Motor neuron (in vitro differentiated cells): ENCODE measurements at regions not wholly inside any gene's neighbourhood (a gene's known extent, or its start where the extent isn't known, plus 50 kb on each side); places are given as distances from the start of the nearest gene placed in this dataset.
A peak's percentile ranks its signal among the peaks of the same experiment; 100 is the strongest.

ENCODE experiments used
- ATAC-seq, 8 experiments: fragments of 200-7000 bp; cut with Tn5 transposase; replicated peaks in 6 of 8; 2 replicates each; pipeline ENCODE4 v1.8.0; 2021; ENCODE audit warnings: mild to moderate bottlenecking in 8 of 8, moderate library complexity in 8 of 8
- H3K27ac ChIP-seq, 2 donors: fragments of 250-450 bp; sonication (Bioruptor Pico); 2 replicates each; pipeline ENCODE4 v1.9.0; 2021; ENCODE audit warnings: antibody characterized with exemption in 2 of 2, mild to moderate bottlenecking in 2 of 2, moderate library complexity in 1 of 2
- H3K4me1 ChIP-seq, 2 donors: fragments of 250-450 bp; sonication (Bioruptor Pico); replicated peaks in 1 of 2; 2 replicates each; pipeline ENCODE4 v1.6.1; 2021; ENCODE audit warnings: antibody characterized with exemption in 2 of 2, mild to moderate bottlenecking in 2 of 2, moderate library complexity in 1 of 2
- H3K4me3 ChIP-seq, 5 donors: fragments of 250-450 bp; sonication (Bioruptor Pico); 2 replicates each; pipeline ENCODE4 v1.9.0; 2021; ENCODE audit warnings: antibody characterized with exemption in 5 of 5, mild to moderate bottlenecking in 5 of 5, moderate library complexity in 4 of 5
- WGBS, 10 experiments: fragments of 450-650 bp; shearing (Covaris generic); methylation state at CpG; one replicate each; pipeline ENCODE4 v1.0.0; 2022; 5-methylcytosine and 5-hydroxymethylcytosine counted together
- in situ Hi-C, 9 experiments: fragments of 400-800 bp; cut with MboI; loops; one replicate each; pipeline ENCODE4 v1.15.0; 2021; ENCODE audit warnings: low sequenced_read_pairs in 9 of 9, low pct_unique_long_range_greater_than_20kb in 2 of 9; ENCODE audit not compliant: unreplicated experiment in 9 of 9

DNA sequence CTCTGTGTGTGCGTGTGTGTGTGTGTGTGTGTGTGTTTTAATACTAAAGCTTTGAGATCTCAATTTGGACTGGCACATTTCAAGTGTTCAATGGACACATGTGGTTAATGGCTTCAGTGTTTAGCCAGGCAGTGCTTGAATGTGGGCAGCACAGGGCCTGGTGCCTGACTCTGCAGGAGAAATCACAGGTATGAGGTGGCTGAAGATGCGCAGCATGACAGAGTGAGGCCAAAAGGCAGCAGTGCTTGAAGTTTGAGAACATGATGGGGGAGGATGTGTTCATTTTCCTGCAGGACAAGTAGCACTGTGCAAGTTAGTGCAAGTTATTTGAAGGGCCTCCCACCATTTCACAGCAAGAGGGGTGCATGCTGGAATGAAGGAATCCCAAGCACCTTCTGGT, 620.5 kb upstream of the TBL1XR1 start:
- in situ Hi-C loops, result no loop called here
- H3K27ac ChIP-seq, result no peak overlapping the region
- H3K4me1 ChIP-seq, result peaks cover 4 to 7% of the 10 kb centered on the region in 2 donors
- no peak overlapping the region for H3K4me3 ChIP-seq
- 43 to 67% (median 53%) methylated on average over 1 to 2 of the region's 2 CpGs; no CpG with 5 or more reads in 4 of the 10 experiments for WGBS, 10 experiments
- ATAC-seq, result no peak

DNA sequence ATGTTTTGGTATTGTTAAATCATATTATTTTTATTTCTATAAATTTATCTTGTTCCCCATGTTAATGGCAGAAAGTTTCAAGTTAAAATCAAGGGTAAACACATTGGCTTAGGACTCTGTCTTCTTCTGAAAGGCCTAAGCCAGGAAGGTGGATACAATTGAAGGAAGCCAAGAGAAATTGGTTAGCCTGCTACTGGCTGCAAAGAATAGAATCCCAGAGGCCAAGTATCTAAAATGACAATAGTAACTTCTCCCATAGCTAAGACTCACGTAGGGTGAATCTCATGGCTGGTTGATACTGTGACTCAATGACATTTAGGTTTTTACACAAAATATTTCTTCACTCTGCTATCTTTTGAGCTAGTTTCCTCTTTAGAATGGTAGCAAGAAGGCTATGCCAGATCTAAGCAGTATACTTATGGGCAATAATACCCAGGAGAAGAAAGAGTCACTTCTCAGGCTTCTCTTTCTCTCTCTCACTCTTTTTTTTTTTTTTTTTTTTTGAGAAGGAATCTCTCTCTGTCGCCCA, 621.5 kb upstream of the TBL1XR1 start:
- WGBS, 10 experiments, result 80 to 100% (median 100%) methylated on average over 1 to 2 of the region's 2 CpGs; no CpG with 5 or more reads in 2 of the 10 experiments

DNA sequence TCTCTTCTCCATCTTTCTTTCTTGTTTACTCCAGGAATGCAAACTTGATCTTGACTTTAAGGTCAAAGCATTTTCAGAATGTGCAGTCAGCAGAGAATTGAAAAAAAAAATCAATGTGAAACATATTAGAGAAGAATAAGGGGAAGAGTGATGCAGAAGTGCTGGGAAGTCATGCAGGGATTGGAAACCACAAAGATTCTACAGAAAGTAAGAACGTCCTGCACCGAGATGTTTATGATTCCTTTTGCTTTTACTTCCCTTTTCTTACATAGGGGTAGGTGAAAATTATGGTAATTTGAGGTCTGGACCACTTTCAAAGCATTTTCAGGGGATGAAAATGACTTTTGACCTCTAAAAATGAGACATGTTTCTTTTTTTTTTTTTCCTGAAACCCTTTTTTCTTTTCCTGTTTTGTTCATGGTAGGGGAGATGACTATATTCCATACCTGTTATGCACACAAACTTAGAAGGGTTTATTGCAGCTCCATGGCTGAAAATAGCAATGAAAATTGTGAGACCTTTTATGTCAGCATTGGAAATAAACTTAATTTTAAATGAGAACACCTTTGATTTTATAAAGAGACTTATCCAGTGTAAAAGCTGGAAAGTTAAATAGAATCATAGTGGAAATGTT, 623.5 kb upstream of the TBL1XR1 start:
- no peak overlapping the region for H3K4me3 ChIP-seq
- in situ Hi-C loops, result no loop called here
- ATAC-seq, result no peak
- WGBS, 10 experiments, result 17 to 100% (median 70%) methylated on average over 1 to 2 of the region's 2 CpGs
- peaks cover 27% of the 10 kb centered on the region in 2 donors for H3K4me1 ChIP-seq
- H3K27ac ChIP-seq, result no peak overlapping the region

More for the DNA sequence above, 621.5 kb upstream of the TBL1XR1 start:
- H3K4me3 ChIP-seq, result no peak overlapping the region
- H3K27ac ChIP-seq, result no peak overlapping the region
- ATAC-seq, result no peak
- peaks cover 11 to 14% of the 10 kb centered on the region in 2 donors for H3K4me1 ChIP-seq
- in situ Hi-C loops, result no loop called here

DNA sequence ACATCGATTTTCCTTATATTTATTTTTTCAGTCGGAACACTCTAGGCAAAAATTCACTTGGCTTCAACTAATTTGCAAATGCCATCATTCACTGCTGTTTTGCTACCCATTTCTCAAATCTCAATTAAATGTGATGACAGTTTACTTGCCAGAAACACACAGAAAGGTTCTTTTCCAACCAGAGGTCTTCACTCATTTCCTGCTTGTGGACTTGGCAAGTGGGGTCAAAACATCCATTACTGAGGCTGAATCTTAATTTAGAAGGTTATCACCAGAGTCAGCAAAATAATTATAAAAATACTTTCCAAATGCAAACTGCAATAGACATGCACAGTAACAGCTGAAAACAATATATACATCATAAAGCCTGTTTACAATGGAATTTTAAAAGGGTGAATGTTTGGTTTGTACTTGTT, 625.4 kb upstream of the TBL1XR1 start:
- 37 to 100% (median 65%) methylated on average over 1 to 2 of the region's 2 CpGs; no CpG with 5 or more reads in 2 of the 10 experiments for WGBS, 10 experiments
- in situ Hi-C loops, result no loop called here
- Histone ChIP-seq H3K27ac (no peak overlapping the region), H3K4me1 (peaks cover 27% of the 10 kb centered on the region in 2 donors), H3K4me3 (no peak overlapping the region)
- ATAC-seq, result no peak

DNA sequence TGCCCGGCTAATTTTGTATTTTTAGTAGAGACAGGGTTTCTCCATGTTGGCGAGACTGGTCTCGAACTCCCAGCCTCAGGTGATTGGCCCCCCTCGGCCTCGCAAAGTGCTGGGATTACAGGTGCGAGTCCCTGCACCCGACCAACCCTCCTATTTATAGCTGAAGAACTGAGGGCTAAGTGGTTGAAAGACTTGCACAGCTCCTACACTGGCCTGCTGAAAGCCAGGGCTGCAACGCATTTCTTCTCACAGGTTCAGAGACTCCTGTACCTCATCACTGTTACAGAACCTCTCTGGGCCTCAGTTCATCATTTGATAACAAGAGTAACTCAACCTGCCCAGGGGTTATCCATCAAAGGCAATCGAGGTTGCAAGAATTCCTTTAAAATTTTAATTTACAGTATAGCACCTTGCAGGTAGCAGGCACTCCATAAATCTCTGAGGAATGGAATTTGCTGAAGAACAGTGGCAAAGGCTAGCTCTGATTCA, 626.5 kb upstream of the TBL1XR1 start:
- peak in 2 of 8 experiments; percentile 3 to 8 for ATAC-seq
- peaks cover 27% of the 10 kb centered on the region in 2 donors for H3K4me1 ChIP-seq
- no peak overlapping the region for H3K4me3 ChIP-seq
- H3K27ac ChIP-seq, result peak overlapping the region; percentile 16 to 51
- in situ Hi-C loops, result no loop called here
- 0 to 85% (median 69%) methylated on average over 1 to 8 of the region's 9 CpGs; no CpG with 5 or more reads in 3 of the 10 experiments for WGBS, 10 experiments

DNA sequence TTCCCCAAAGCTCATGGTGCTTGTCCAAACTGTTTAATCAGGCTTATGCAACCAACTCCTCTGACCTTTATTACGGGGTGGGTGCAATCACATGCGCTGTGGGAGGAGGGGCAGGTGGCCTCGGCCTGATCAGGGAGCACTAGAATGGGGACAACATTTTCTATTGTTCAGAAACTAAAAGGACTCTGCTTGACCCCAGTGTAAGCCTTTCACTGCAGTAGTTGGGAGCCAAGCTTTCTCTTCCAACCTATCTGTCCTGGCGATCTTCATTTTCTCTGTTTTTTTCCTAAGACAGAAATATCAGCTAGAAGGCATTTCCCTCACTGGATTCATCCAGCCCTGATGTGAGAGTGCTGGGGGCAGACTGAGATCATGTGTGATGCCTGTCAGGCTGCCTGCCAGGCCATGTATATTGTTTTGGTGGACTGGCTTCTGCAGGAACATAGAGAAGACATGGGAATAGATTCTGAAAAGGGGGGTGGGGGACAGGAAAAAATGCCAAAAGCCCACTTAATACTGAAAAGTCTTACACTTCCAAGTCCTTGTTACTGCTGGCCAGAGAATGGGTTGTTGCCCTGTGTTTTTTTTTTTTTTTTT, 627.0 kb upstream of the TBL1XR1 start:
- peak overlapping the region; percentile 16 to 51 for H3K27ac ChIP-seq
- 0 to 24% (median 12%) methylated on average over 1 to 4 of the region's 4 CpGs; no CpG with 5 or more reads in 4 of the 10 experiments for WGBS, 10 experiments

DNA sequence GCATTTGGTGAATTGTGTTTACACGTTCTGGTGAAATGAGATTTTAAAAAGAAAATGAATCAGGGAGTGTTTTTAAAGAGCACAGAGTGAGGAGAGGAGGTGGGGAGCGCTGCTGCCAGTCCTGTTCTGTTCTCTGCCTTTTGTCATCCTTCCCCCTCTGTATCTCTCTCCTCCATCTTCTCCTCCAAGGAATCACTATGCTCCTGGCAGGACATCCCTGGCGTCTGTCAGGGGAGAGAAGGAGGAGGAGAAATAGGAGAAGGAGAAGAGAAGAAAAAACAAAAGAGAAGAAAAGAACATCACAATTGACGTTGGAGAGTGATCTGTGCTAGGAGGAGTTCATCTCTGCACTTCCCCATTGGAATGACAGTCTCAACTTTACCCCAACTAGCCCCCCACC, 627.6 kb upstream of the TBL1XR1 start:
- in situ Hi-C loops, result no loop called here
- Histone ChIP-seq H3K4me3 (no peak overlapping the region), H3K27ac (peak overlapping the region; percentile 16 to 51), H3K4me1 (peaks cover 27% of the 10 kb centered on the region in 2 donors)
- 49 to 85% (median 65%) methylated on average over 1 to 4 of the region's 4 CpGs; no CpG with 5 or more reads in 2 of the 10 experiments for WGBS, 10 experiments
- peak in 2 of 8 experiments; percentile 0 to 4 for ATAC-seq

More for the DNA sequence above, 627.0 kb upstream of the TBL1XR1 start:
- ATAC-seq, result peak in 6 of 8 experiments; percentile 29 to 94 (median 92)
- H3K4me1 ChIP-seq, result peaks cover 27% of the 10 kb centered on the region in 2 donors
- no peak overlapping the region for H3K4me3 ChIP-seq
- in situ Hi-C loops, result no loop called here

DNA sequence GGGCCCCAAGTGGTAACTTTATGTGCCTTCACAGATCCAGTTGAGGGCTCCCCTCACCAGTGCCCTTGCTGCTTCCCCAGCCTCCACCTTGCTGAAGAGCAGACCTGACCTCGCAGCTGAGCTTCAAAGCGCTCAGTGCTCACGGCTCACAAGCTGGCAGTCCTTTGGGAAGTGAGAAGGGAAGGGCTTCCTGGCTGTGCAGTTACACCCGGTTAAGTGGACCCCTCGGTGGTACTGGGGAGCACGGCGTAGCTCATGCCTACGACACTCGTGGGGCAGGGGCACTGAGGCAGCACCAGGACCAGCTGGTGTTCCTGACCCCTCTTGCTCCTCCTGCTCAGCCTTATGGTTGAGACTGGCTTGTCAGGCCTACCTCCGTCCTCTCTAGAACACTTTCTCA, 629.0 kb upstream of the TBL1XR1 start:
- no peak for ATAC-seq
- no peak overlapping the region for H3K4me3 ChIP-seq
- in situ Hi-C loops, result no loop called here
- no peak overlapping the region for H3K27ac ChIP-seq
- WGBS, 10 experiments, result 57 to 100% (median 97%) methylated on average over 1 to 5 of the region's 10 CpGs; no CpG with 5 or more reads in 4 of the 10 experiments
- H3K4me1 ChIP-seq, result peaks cover 36 to 39% of the 10 kb centered on the region in 2 donors

DNA sequence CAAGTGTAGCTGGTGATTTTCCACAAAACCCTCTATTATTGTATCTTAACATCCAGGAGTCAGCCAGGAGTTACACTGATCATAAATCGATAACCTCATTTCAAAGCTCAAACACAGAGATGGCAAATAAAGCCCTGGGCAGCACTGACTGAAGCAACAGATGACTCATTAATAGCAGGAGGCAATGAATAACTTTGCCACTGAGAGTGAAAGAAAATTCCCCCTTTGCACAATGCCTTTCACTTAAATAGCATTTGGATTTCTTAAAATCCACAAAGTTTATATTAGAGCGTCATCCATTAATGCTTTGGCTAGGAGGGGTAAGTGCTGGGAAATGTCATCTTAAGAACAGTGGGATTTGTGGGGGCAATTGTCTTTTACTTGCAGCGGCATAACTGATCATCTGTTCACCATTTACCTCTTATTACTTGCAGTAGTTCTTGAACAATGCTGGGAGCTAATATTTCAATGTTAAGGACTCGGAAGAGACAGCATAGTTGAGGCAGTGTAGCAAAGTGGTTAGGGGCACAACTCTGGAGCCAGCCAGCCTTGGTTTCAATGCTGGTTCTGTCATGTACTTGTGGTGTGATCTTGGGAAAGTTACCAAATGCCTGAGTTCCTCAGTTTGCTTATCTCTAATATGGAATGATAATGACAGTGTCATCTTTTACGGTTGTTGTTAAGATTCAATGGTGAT, 630.4 kb upstream of the TBL1XR1 start:
- no peak overlapping the region for H3K27ac ChIP-seq
- peak in 6 of 8 experiments; percentile 15 to 75 (median 38) for ATAC-seq
- H3K4me1 ChIP-seq, result peaks cover 35 to 36% of the 10 kb centered on the region in 2 donors
- H3K4me3 ChIP-seq, result no peak overlapping the region
- in situ Hi-C loops, result no loop called here
- WGBS, 10 experiments, result 46 to 92% (median 79%) methylated on average over 1 to 5 of the region's 5 CpGs

DNA sequence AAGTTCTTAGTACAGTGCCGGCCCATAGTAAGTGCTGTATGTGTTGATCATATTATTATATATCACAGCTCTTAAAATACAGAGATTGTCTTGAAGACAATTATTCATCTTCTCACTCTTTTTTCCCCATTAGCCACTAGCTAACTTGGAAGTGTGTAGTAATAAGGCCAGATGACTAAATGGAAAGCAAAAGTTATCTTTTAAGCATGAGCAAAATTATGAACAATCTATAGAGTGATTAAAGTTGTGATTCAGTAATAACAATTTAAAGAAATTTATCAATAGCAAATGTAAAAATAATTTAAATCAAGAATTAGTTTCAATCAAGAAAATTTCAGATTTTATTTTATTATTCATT, 630.9 kb upstream of the TBL1XR1 start:
- H3K4me3 ChIP-seq, result no peak overlapping the region
- in situ Hi-C loops, result no loop called here
- 80 to 100% (median 100%) methylated on average over 1 of the region's 1 CpG; no CpG with 5 or more reads in 3 of the 10 experiments for WGBS, 10 experiments
- peaks cover 35 to 36% of the 10 kb centered on the region in 2 donors for H3K4me1 ChIP-seq
- no peak overlapping the region for H3K27ac ChIP-seq
- ATAC-seq, result no peak

DNA sequence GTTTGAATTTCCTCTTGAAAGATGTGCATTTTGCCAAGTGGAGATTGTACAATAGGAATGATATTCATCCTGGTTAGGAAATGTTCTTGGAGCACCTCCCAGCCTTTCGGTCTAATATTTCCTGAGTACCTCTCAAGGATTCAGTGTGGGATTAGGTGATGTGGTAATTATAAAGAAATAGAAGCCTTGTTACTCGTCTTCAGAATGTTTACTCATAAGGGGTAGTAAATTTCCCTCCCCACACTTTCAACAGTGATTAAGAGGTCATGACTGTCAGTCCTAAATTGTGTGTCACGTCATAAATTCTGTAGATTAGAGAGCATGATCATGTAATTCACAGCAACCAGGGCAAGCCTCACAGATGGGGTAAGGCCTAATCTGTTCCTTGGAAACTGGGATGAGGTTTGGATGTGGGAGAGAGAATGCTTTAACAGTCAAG, 633.1 kb upstream of the TBL1XR1 start:
- no peak overlapping the region for H3K4me3 ChIP-seq
- in situ Hi-C loops, result no loop called here
- ATAC-seq, result peak; percentile 19 to 60 (median 36)
- H3K4me1 ChIP-seq, result peaks cover 35 to 39% of the 10 kb centered on the region in 2 donors
- peak overlapping the region in 1 of 2 donors; percentile 22 for H3K27ac ChIP-seq
- WGBS, 10 experiments, result 0 to 84% (median 19%) methylated on average over 1 to 3 of the region's 3 CpGs; no CpG with 5 or more reads in 3 of the 10 experiments

DNA sequence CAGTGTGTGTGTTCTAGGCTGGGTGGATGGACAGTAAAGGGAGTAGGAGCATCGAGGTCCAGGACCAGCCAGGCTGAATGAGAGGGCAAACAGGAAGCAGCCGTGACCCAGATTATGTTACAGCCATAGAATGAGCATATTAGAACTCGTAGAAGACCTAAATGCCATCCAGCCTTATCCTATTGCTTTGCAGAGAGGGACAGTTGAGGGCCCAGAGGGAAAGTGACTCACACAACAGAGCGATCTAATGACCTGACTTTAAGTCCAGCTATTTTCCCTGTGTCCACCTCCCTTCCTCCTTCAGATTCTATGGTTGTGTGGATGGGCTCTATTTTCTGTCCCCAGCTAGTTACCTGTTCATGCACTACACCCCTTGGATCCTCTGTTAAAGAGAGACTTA, 634.1 kb upstream of the TBL1XR1 start:
- ATAC-seq, result no peak
- in situ Hi-C loops, result no loop called here
- H3K4me3 ChIP-seq, result no peak overlapping the region
- WGBS, 10 experiments, result 71 to 100% (median 93%) methylated on average over 1 to 3 of the region's 4 CpGs; no CpG with 5 or more reads in 2 of the 10 experiments
- H3K4me1 ChIP-seq, result peaks cover 41 to 47% of the 10 kb centered on the region in 2 donors
- no peak overlapping the region for H3K27ac ChIP-seq

DNA sequence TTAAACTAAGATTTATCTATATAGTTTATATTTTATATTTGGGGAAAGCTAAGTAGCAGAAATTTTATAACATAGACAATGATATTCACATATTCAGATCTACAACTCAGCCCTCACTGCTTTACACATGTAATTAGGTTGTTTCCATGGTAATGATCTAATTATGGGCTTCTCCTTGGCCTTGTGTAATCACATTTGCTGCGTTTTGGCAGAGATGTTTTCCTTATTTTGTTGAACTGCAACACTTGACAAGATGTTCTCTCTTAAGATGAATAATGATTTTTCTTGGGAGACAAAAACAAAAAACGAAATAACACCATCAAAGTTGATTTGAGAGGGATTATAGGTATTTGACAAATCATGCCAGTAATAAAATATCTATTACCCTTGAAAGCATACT, 635.6 kb upstream of the TBL1XR1 start:
- Histone ChIP-seq H3K4me3 (no peak overlapping the region), H3K4me1 (peaks cover 56 to 62% of the 10 kb centered on the region in 2 donors), H3K27ac (no peak overlapping the region)
- WGBS, 10 experiments, result 0 to 49% (median 40%) methylated on average over 1 to 2 of the region's 2 CpGs
- in situ Hi-C loops, result no loop called here
- ATAC-seq, result peak in 3 of 8 experiments; percentile 52 to 71 (median 69)
